WTC11 (cell line): ENCODE measurements at regions not wholly inside any gene's neighbourhood (a gene's known extent, or its start where the extent isn't known, plus 50 kb on each side); places are given as distances from the start of the nearest gene placed in this dataset.

Source experiments
- ATAC-seq: fragments of 200-7000 bp; cut with Tn5 transposase; 2 replicates; pipeline ENCODE4 v1.10.0; 2021; ENCODE audit warnings: mild to moderate bottlenecking, moderate library complexity
- CTCF ChIA-PET: fragments of 300-600 bp; sonication (Branson Sonifier 250); formaldehyde crosslinking; loops from one replicate; lab custom pipeline; 2021; ENCODE audit warnings: antibody characterized with exemption; lab: Charles Lee
- POLR2A ChIA-PET: fragments of 350-600 bp; sonication (Branson Sonifier 250); formaldehyde crosslinking; loops from one replicate; lab custom pipeline; 2021; ENCODE audit warnings: antibody characterized with exemption; lab: Charles Lee
- DNase-seq: peaks from one replicate; pipeline ENCODE4 v3.0.0; 2021; ENCODE audit warnings: low spot score
- H3K27ac Mint-ChIP-seq: 2 replicates; pipeline ENCODE4 v1.8.0; 2021; ENCODE audit warnings: mixed read lengths
- H3K27me3 Mint-ChIP-seq: 2 replicates; pipeline ENCODE4 v1.8.0; 2021; ENCODE audit warnings: low read depth, mild to moderate bottlenecking, moderate library complexity, mixed read lengths
- H3K36me3 Mint-ChIP-seq: 2 replicates; pipeline ENCODE4 v1.8.0; 2021; ENCODE audit warnings: mixed read lengths
- H3K4me1 Mint-ChIP-seq: 2 replicates; pipeline ENCODE4 v1.8.0; 2022; ENCODE audit warnings: mixed read lengths
- H3K4me3 Mint-ChIP-seq: 2 replicates; pipeline ENCODE4 v1.8.0; 2021; ENCODE audit warnings: mild to moderate bottlenecking, moderate library complexity, mixed read lengths
- H3K9me3 Mint-ChIP-seq: 2 replicates; pipeline ENCODE4 v1.8.0; 2021; ENCODE audit warnings: mixed read lengths
- CBFB ChIP-seq: sonication (generic); formaldehyde crosslinking; IDR thresholded peaks from 2 replicates; pipeline ENCODE4 v1.8.1; 2022; ENCODE audit warnings: mild to moderate bottlenecking, low read depth, missing genetic modification reagents
- ELF4 ChIP-seq: sonication (generic); formaldehyde crosslinking; IDR thresholded peaks from 2 replicates; pipeline ENCODE4 v1.8.1; 2022; ENCODE audit warnings: low read depth, mild to moderate bottlenecking, moderate library complexity, missing genetic modification reagents
- FOXP1 ChIP-seq: sonication (generic); formaldehyde crosslinking; IDR thresholded peaks from 2 replicates; pipeline ENCODE4 v1.8.0; 2022; ENCODE audit warnings: missing genetic modification reagents, mild to moderate bottlenecking, moderate library complexity, borderline replicate concordance
- MYBL2 ChIP-seq: sonication (generic); formaldehyde crosslinking; IDR thresholded peaks from 2 replicates; pipeline ENCODE4 v1.8.1; 2023; ENCODE audit warnings: mild to moderate bottlenecking, moderate library complexity, missing genetic modification reagents
- NR2C2 ChIP-seq: sonication (generic); formaldehyde crosslinking; IDR thresholded peaks from 2 replicates; pipeline ENCODE4 v1.8.0; 2022; ENCODE audit warnings: mild to moderate bottlenecking, missing genetic modification reagents
- ZNF232 ChIP-seq: sonication (generic); formaldehyde crosslinking; IDR thresholded peaks from 2 replicates; pipeline ENCODE4 v1.8.0; 2022; ENCODE audit warnings: mild to moderate bottlenecking, missing genetic modification reagents
- ZNF396 ChIP-seq: fragments of 250-450 bp; sonication (Bioruptor Pico); IDR thresholded peaks from 2 replicates; pipeline ENCODE4 v1.8.0; 2021; ENCODE audit warnings: mild to moderate bottlenecking, moderate library complexity, borderline replicate concordance
- TF ChIP-seq, protein P1 (sequence below): sonication (generic); formaldehyde crosslinking; IDR thresholded peaks from 2 replicates; pipeline ENCODE4 v1.8.1; 2023; ENCODE audit warnings: mild to moderate bottlenecking, missing genetic modification reagents
- TF ChIP-seq, protein P2 (sequence below): sonication (generic); formaldehyde crosslinking; IDR thresholded peaks from 2 replicates; pipeline ENCODE4 v1.8.1; 2023; ENCODE audit warnings: mild to moderate bottlenecking, missing genetic modification reagents, borderline replicate concordance
- TF ChIP-seq, protein P3 (sequence below): sonication (generic); formaldehyde crosslinking; IDR thresholded peaks from 2 replicates; pipeline ENCODE4 v1.8.1; 2022; ENCODE audit warnings: missing genetic modification reagents, borderline replicate concordance
- TF ChIP-seq, protein P4 (sequence below): sonication (generic); formaldehyde crosslinking; IDR thresholded peaks from 2 replicates; pipeline ENCODE4 v1.8.1; 2022; ENCODE audit warnings: low read depth, missing genetic modification reagents, borderline replicate concordance
- TF ChIP-seq, protein P5 (sequence below): sonication (generic); formaldehyde crosslinking; IDR thresholded peaks from 2 replicates; pipeline ENCODE4 v1.8.1; 2022; ENCODE audit warnings: mild to moderate bottlenecking, missing genetic modification reagents, moderate library complexity, borderline replicate concordance
- TF ChIP-seq, protein P6 (sequence below): fragments of 200-600 bp; IDR thresholded peaks from 2 replicates; pipeline ENCODE4 v1.8.0; 2022; ENCODE audit warnings: antibody characterized with exemption
- TF ChIP-seq, protein P7 (sequence below): sonication (generic); formaldehyde crosslinking; IDR thresholded peaks from 2 replicates; pipeline ENCODE4 v1.8.1; 2023; ENCODE audit warnings: mild to moderate bottlenecking, moderate library complexity, missing genetic modification reagents

DNA sequence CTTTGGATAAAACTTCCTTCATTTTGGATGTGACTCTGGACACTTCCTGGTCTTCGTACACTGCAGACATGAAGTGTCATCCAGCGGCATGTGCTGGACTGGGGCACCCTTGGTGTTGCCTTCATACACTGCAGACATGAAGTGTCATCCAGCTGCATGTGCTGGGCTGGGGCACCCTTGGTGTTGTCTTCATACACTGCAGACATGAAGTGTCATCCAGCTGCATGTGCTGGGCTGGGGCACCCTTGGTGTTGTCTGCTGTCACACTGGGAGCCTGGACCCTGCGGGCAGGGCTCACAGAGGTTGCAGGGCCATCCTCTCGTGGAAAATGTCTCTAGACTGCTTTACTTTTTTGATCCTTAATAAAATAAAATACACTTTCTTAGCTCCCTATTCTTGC lies 771.4 kb downstream of the BRD1 start (continued):
- TF ChIP-seq CBFB: no peak
- no peak for TF ChIP-seq ELF4
- TF ChIP-seq FOXP1 (CRISPR knock-in tag): no peak

DNA sequence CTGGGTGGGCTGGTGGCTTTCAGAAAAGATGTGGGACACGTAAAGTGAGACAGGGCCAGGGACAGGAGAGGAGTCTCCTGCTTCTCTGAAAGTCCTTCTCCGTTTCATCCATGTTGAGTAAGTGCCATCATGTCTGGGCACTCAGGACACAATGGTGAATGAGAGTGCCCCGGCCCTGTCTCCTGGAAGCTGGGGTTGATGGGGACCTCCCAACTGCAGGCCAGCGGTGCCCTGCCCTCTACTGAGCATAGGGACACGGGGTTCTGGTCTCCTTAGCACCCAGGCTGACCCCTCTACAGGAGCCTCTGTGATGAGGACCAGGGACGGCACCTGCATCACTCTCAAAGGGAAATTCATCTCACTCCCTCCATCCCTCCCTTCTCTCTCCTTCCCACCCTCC lies 772.3 kb downstream of the BRD1 start:
- H3K4me3 Mint-ChIP-seq: no peak overlapping the region
- ATAC-seq (no peak), DNase-seq (no peak)
- ChIA-PET CTCF (no interaction called here), POLR2A (no interaction called here)
- H3K36me3 Mint-ChIP-seq: no peaks in the 10 kb centered on the region
- H3K4me1 Mint-ChIP-seq: peaks cover 44% of the 10 kb centered on the region
- H3K9me3 Mint-ChIP-seq: no peaks in the 10 kb centered on the region
- peaks cover 3% of the 10 kb centered on the region; the same call in 1 of the 2 replicates for H3K27me3 Mint-ChIP-seq
- H3K27ac Mint-ChIP-seq: no peak overlapping the region
- TF ChIP-seq, protein P1, sequence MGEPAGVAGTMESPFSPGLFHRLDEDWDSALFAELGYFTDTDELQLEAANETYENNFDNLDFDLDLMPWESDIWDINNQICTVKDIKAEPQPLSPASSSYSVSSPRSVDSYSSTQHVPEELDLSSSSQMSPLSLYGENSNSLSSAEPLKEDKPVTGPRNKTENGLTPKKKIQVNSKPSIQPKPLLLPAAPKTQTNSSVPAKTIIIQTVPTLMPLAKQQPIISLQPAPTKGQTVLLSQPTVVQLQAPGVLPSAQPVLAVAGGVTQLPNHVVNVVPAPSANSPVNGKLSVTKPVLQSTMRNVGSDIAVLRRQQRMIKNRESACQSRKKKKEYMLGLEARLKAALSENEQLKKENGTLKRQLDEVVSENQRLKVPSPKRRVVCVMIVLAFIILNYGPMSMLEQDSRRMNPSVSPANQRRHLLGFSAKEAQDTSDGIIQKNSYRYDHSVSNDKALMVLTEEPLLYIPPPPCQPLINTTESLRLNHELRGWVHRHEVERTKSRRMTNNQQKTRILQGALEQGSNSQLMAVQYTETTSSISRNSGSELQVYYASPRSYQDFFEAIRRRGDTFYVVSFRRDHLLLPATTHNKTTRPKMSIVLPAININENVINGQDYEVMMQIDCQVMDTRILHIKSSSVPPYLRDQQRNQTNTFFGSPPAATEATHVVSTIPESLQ (CRISPR knock-in tag): no peak
- TF ChIP-seq ZNF396: no peak
- TF ChIP-seq, protein P2, sequence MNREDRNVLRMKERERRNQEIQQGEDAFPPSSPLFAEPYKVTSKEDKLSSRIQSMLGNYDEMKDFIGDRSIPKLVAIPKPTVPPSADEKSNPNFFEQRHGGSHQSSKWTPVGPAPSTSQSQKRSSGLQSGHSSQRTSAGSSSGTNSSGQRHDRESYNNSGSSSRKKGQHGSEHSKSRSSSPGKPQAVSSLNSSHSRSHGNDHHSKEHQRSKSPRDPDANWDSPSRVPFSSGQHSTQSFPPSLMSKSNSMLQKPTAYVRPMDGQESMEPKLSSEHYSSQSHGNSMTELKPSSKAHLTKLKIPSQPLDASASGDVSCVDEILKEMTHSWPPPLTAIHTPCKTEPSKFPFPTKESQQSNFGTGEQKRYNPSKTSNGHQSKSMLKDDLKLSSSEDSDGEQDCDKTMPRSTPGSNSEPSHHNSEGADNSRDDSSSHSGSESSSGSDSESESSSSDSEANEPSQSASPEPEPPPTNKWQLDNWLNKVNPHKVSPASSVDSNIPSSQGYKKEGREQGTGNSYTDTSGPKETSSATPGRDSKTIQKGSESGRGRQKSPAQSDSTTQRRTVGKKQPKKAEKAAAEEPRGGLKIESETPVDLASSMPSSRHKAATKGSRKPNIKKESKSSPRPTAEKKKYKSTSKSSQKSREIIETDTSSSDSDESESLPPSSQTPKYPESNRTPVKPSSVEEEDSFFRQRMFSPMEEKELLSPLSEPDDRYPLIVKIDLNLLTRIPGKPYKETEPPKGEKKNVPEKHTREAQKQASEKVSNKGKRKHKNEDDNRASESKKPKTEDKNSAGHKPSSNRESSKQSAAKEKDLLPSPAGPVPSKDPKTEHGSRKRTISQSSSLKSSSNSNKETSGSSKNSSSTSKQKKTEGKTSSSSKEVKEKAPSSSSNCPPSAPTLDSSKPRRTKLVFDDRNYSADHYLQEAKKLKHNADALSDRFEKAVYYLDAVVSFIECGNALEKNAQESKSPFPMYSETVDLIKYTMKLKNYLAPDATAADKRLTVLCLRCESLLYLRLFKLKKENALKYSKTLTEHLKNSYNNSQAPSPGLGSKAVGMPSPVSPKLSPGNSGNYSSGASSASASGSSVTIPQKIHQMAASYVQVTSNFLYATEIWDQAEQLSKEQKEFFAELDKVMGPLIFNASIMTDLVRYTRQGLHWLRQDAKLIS (CRISPR knock-in tag): no peak
- TF ChIP-seq, protein P3, sequence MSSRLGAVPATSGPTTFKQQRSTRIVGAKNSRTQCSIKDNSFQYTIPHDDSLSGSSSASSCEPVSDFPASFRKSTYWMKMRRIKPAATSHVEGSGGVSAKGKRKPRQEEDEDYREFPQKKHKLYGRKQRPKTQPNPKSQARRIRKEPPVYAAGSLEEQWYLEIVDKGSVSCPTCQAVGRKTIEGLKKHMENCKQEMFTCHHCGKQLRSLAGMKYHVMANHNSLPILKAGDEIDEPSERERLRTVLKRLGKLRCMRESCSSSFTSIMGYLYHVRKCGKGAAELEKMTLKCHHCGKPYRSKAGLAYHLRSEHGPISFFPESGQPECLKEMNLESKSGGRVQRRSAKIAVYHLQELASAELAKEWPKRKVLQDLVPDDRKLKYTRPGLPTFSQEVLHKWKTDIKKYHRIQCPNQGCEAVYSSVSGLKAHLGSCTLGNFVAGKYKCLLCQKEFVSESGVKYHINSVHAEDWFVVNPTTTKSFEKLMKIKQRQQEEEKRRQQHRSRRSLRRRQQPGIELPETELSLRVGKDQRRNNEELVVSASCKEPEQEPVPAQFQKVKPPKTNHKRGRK: no peak
- TF ChIP-seq, protein P4, sequence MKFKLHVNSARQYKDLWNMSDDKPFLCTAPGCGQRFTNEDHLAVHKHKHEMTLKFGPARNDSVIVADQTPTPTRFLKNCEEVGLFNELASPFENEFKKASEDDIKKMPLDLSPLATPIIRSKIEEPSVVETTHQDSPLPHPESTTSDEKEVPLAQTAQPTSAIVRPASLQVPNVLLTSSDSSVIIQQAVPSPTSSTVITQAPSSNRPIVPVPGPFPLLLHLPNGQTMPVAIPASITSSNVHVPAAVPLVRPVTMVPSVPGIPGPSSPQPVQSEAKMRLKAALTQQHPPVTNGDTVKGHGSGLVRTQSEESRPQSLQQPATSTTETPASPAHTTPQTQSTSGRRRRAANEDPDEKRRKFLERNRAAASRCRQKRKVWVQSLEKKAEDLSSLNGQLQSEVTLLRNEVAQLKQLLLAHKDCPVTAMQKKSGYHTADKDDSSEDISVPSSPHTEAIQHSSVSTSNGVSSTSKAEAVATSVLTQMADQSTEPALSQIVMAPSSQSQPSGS (CRISPR knock-in tag): no peak
- no peak for TF ChIP-seq MYBL2 (CRISPR knock-in tag)
- TF ChIP-seq, protein P5, sequence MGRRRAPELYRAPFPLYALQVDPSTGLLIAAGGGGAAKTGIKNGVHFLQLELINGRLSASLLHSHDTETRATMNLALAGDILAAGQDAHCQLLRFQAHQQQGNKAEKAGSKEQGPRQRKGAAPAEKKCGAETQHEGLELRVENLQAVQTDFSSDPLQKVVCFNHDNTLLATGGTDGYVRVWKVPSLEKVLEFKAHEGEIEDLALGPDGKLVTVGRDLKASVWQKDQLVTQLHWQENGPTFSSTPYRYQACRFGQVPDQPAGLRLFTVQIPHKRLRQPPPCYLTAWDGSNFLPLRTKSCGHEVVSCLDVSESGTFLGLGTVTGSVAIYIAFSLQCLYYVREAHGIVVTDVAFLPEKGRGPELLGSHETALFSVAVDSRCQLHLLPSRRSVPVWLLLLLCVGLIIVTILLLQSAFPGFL (CRISPR knock-in tag): no peak
- no peak for TF ChIP-seq NR2C2 (CRISPR knock-in tag)
- TF ChIP-seq, protein P6, sequence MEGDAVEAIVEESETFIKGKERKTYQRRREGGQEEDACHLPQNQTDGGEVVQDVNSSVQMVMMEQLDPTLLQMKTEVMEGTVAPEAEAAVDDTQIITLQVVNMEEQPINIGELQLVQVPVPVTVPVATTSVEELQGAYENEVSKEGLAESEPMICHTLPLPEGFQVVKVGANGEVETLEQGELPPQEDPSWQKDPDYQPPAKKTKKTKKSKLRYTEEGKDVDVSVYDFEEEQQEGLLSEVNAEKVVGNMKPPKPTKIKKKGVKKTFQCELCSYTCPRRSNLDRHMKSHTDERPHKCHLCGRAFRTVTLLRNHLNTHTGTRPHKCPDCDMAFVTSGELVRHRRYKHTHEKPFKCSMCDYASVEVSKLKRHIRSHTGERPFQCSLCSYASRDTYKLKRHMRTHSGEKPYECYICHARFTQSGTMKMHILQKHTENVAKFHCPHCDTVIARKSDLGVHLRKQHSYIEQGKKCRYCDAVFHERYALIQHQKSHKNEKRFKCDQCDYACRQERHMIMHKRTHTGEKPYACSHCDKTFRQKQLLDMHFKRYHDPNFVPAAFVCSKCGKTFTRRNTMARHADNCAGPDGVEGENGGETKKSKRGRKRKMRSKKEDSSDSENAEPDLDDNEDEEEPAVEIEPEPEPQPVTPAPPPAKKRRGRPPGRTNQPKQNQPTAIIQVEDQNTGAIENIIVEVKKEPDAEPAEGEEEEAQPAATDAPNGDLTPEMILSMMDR: no peak
- no peak for TF ChIP-seq ZNF232 (CRISPR knock-in tag)
- TF ChIP-seq, protein P7, sequence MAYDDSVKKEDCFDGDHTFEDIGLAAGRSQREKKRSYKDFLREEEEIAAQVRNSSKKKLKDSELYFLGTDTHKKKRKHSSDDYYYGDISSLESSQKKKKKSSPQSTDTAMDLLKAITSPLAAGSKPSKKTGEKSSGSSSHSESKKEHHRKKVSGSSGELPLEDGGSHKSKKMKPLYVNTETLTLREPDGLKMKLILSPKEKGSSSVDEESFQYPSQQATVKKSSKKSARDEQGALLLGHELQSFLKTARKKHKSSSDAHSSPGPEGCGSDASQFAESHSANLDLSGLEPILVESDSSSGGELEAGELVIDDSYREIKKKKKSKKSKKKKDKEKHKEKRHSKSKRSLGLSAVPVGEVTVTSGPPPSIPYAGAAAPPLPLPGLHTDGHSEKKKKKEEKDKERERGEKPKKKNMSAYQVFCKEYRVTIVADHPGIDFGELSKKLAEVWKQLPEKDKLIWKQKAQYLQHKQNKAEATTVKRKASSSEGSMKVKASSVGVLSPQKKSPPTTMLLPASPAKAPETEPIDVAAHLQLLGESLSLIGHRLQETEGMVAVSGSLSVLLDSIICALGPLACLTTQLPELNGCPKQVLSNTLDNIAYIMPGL (CRISPR knock-in tag): no peak
